Liver (tissue), 8 donors: ENCODE measurements at regions not wholly inside any gene's neighbourhood (a gene's known extent, or its start where the extent isn't known, plus 50 kb on each side); places are given as distances from the start of the nearest gene placed in this dataset.

Source experiments
- DNase-seq: peaks from one replicate; pipeline ENCODE4 v3.0.0-alpha.2; 2017; ENCODE audit warnings: low spot score
- H3K27ac ChIP-seq, 2 donors: one replicate each; pipeline ENCODE4 v1.7.0; 2013; ENCODE audit warnings: inconsistent platforms in 2 of 2, low read length in 2 of 2, control low read depth in 1 of 2, low read depth in 1 of 2, mild to moderate bottlenecking in 1 of 2
- H3K27me3 ChIP-seq, 4 donors: one replicate each; pipeline versions ENCODE4 v1.6.1 to v1.7.0; 2013; ENCODE audit warnings: low read length in 3 of 4, inconsistent platforms in 1 of 4, mild to moderate bottlenecking in 1 of 4, moderate library complexity in 1 of 4; ENCODE audit not compliant: control insufficient read depth in 4 of 4, insufficient read depth in 4 of 4
- H3K36me3 ChIP-seq, 4 donors: one replicate each; pipeline versions ENCODE4 v1.6.1 to v1.7.0; 2013; ENCODE audit warnings: low read length in 3 of 4, mild to moderate bottlenecking in 3 of 4, low read depth in 1 of 4, moderate library complexity in 1 of 4; ENCODE audit not compliant: control insufficient read depth in 4 of 4, insufficient read depth in 3 of 4
- H3K4me1 ChIP-seq, 4 donors: one replicate each; pipeline versions ENCODE4 v1.6.1 to v1.7.0; 2013; ENCODE audit warnings: low read length in 3 of 4, mild to moderate bottlenecking in 3 of 4, moderate library complexity in 1 of 4; ENCODE audit not compliant: control insufficient read depth in 4 of 4, insufficient read depth in 4 of 4
- H3K4me3 ChIP-seq, 3 donors: one replicate each; pipeline versions ENCODE4 v1.6.1 to v1.7.0; 2013; ENCODE audit warnings: low read length in 3 of 3, control low read depth in 1 of 3, low read depth in 1 of 3, mild to moderate bottlenecking in 1 of 3
- H3K9ac ChIP-seq, 2 donors: one replicate each; pipeline ENCODE4 v1.7.0; 2013; ENCODE audit warnings: low read length in 2 of 2, mild to moderate bottlenecking in 2 of 2, moderate library complexity in 2 of 2, control low read depth in 1 of 2, low read depth in 1 of 2
- H3K9me3 ChIP-seq, 4 donors: one replicate each; pipeline versions ENCODE4 v1.6.1 to v1.7.0; 2013; ENCODE audit warnings: low read length in 3 of 4; ENCODE audit not compliant: control insufficient read depth in 4 of 4
- ATF3 ChIP-seq: IDR thresholded peaks from 2 replicates; pipeline ENCODE4 v1.6.1; 2016; ENCODE audit warnings: antibody characterized with exemption
- CTCF ChIP-seq: fragments of 150-350 bp; IDR thresholded peaks from 2 replicates; pipeline ENCODE4 v1.5.1; 2017; ENCODE audit warnings: improper control_type of control experiment, low read depth, low read length; ENCODE audit not compliant: missing input control
- EGR1 ChIP-seq, 2 donors: IDR thresholded peaks; 2 replicates each; pipeline ENCODE4 v1.6.1; 2016 to 2018; ENCODE audit warnings: antibody characterized with exemption in 2 of 2, low read depth in 2 of 2
- FOXA1 ChIP-seq: IDR thresholded peaks from 2 replicates; pipeline ENCODE4 v1.6.1; 2016; ENCODE audit warnings: antibody characterized with exemption
- FOXA2 ChIP-seq: IDR thresholded peaks from 2 replicates; pipeline ENCODE4 v1.6.1; 2016; ENCODE audit warnings: antibody characterized with exemption
- GABPA ChIP-seq, 2 donors: IDR thresholded peaks in 1 of 2; conservative IDR thresholded peaks in 1 of 2; 2 replicates each; pipeline ENCODE4 v1.6.1; 2016; ENCODE audit warnings: antibody characterized with exemption in 2 of 2, mild to moderate bottlenecking in 1 of 2, moderate library complexity in 1 of 2
- HNF4A ChIP-seq, 2 donors: conservative IDR thresholded peaks; 2 replicates each; pipeline ENCODE4 v1.6.1; 2016; ENCODE audit warnings: antibody characterized with exemption in 2 of 2, mild to moderate bottlenecking in 2 of 2
- HNF4G ChIP-seq: IDR thresholded peaks from 2 replicates; pipeline ENCODE4 v1.6.1; 2016; ENCODE audit warnings: antibody characterized with exemption
- JUND ChIP-seq, 2 donors: IDR thresholded peaks; 2 replicates each; pipeline ENCODE4 v1.6.1; 2016; ENCODE audit warnings: antibody characterized with exemption in 2 of 2
- MAX ChIP-seq: IDR thresholded peaks from 2 replicates; pipeline ENCODE4 v1.6.1; 2016; ENCODE audit warnings: antibody characterized with exemption
- NR2F2 ChIP-seq: IDR thresholded peaks from 2 replicates; pipeline ENCODE4 v1.6.1; 2016; ENCODE audit warnings: antibody characterized with exemption
- RAD21 ChIP-seq, 2 donors: IDR thresholded peaks; 2 replicates each; pipeline ENCODE4 v1.6.1; 2016; ENCODE audit warnings: antibody characterized with exemption in 2 of 2, mild to moderate bottlenecking in 2 of 2
- REST ChIP-seq: IDR thresholded peaks from 2 replicates; pipeline ENCODE4 v1.6.1; 2016; ENCODE audit warnings: antibody characterized with exemption, mild to moderate bottlenecking
- RXRA ChIP-seq, 2 donors: IDR thresholded peaks; 2 replicates each; pipeline ENCODE4 v1.6.1; 2017 to 2018; ENCODE audit warnings: antibody characterized with exemption in 2 of 2, mild to moderate bottlenecking in 1 of 2
- SP1 ChIP-seq: IDR thresholded peaks from 2 replicates; pipeline ENCODE4 v1.6.1; 2018; ENCODE audit warnings: antibody characterized with exemption, mild to moderate bottlenecking
- TAF1 ChIP-seq: conservative IDR thresholded peaks from 2 replicates; pipeline ENCODE4 v1.6.1; 2016; ENCODE audit warnings: antibody characterized with exemption, mild to moderate bottlenecking
- YY1 ChIP-seq: IDR thresholded peaks from 2 replicates; pipeline ENCODE4 v1.6.1; 2016; ENCODE audit warnings: antibody characterized with exemption, mild to moderate bottlenecking
- ZBTB33 ChIP-seq: IDR thresholded peaks from 2 replicates; pipeline ENCODE4 v1.6.1; 2016; ENCODE audit warnings: antibody characterized with exemption
- WGBS: extraction: QIAGEN DNeasy Blood & Tissue Kit; methylation state at CpG from one replicate; pipeline ENCODE4 v1.1.7; 2013; 5-methylcytosine and 5-hydroxymethylcytosine counted together
- donor health status: healthy.
- donor health status: healthy.
- donor health status: healthy.
- donor health status: healthy.
- donor health status: healthy.

GRCh38 chr7:107233-107632 is 85.1 kb upstream of the FAM20C start:
- no peak overlapping the region for H3K4me3 ChIP-seq
- WGBS, result 83% methylated on average over 4 of the region's 4 CpGs
- no peaks in the 10 kb centered on the region for H3K4me1 ChIP-seq
- H3K9ac ChIP-seq, result no peak overlapping the region
- H3K9me3 ChIP-seq, result peaks cover 0 to 5% (median 0%) of the 10 kb centered on the region in 4 donors
- TF ChIP-seq FOXA1 (no peak), RAD21 (IDR thresholded peaks at IDR 0.05) (no peak), HNF4A (conservative IDR thresholded peaks at IDR 0.05) (no peak), ZBTB33 (no peak), TAF1 (no peak), SP1 (no peak), NR2F2 (no peak), YY1 (no peak), RXRA (IDR thresholded peaks at IDR 0.05) (no peak), MAX (no peak), JUND (IDR thresholded peaks at IDR 0.05) (no peak), FOXA2 (no peak), HNF4G (no peak), CTCF (no peak), EGR1 (IDR thresholded peaks at IDR 0.05; ENCODE audit: low read depth in 2 of 2) (no peak), GABPA (IDR thresholded peaks at IDR 0.05 in 1 of 2, conservative IDR thresholded peaks at IDR 0.05 in 1 of 2) (no peak), ATF3 (no peak), REST (no peak)
- no peak overlapping the region for H3K27ac ChIP-seq
- no peak for DNase-seq
- no peaks in the 10 kb centered on the region for H3K36me3 ChIP-seq
- no peaks in the 10 kb centered on the region for H3K27me3 ChIP-seq

GRCh38 chr7:107907-108306 is 84.5 kb upstream of the FAM20C start:
- no peak overlapping the region for H3K9ac ChIP-seq
- no peaks in the 10 kb centered on the region for H3K4me1 ChIP-seq
- no peaks in the 10 kb centered on the region for H3K36me3 ChIP-seq
- H3K27me3 ChIP-seq, result no peaks in the 10 kb centered on the region
- WGBS, result 89% methylated on average over 3 of the region's 3 CpGs
- no peak overlapping the region for H3K27ac ChIP-seq
- H3K9me3 ChIP-seq, result peaks cover 0 to 5% (median 0%) of the 10 kb centered on the region in 4 donors
- no peak overlapping the region for H3K4me3 ChIP-seq
- no peak for DNase-seq
- no peak for TF ChIP-seq GABPA (IDR thresholded peaks at IDR 0.05 in 1 of 2, conservative IDR thresholded peaks at IDR 0.05 in 1 of 2)
- no peak for TF ChIP-seq YY1
- TF ChIP-seq REST, result no peak
- no peak for TF ChIP-seq RXRA (IDR thresholded peaks at IDR 0.05)
- TF ChIP-seq SP1, result no peak
- TF ChIP-seq NR2F2, result no peak
- no peak for TF ChIP-seq MAX
- TF ChIP-seq RAD21 (IDR thresholded peaks at IDR 0.05), result no peak
- TF ChIP-seq HNF4A (conservative IDR thresholded peaks at IDR 0.05), result no peak
- no peak for TF ChIP-seq FOXA1
- no peak for TF ChIP-seq JUND (IDR thresholded peaks at IDR 0.05)
- no peak for TF ChIP-seq ATF3
- no peak for TF ChIP-seq TAF1
